ENCODE measurements at regions not wholly inside any gene's neighbourhood (a gene's known extent, or its start where the extent isn't known, plus 50 kb on each side); places are given as distances from the start of the nearest gene placed in this dataset.

- no peaks in the 10 kb centered on the region for H3K36me3 ChIP-seq (ENCODE audit: control insufficient read depth in 2 of 2, insufficient read depth in 2 of 2, low read length in 1 of 2)
- SMC1A ChIA-PET (ENCODE audit: uncharacterized antibody, unreplicated experiment), result no interaction called here
- FAIRE-seq (no peak), ATAC-seq (no peak), DNase-seq (ENCODE audit: low read depth, low spot score) (no peak)
- in situ Hi-C loops (cut with MboI), result no loop called here
- no peak overlapping the region for H3K4me2 ChIP-seq (ENCODE audit: control insufficient read depth, insufficient read depth)
- peaks cover 0 to 2% of the 10 kb centered on the region in 2 experiments; a peak in 3 of 4 replicates for H3K27me3 ChIP-seq (replicated peaks in 1 of 2; ENCODE audit: control insufficient read depth in 2 of 2, insufficient read depth in 2 of 2, low read length in 1 of 2)
- 34% methylated on average over 5 of the region's 5 CpGs for whole genome bisulfite sequencing (ENCODE audit: insufficient coverage, insufficient replicate concordance, low lambda C conversion rate, missing lambda C conversion rate)
- no peak overlapping the region for H3K4me3 ChIP-seq
- H3K79me2 ChIP-seq (ENCODE audit: control insufficient read depth, insufficient read depth, low read length), result no peaks in the 10 kb centered on the region
- H2AFZ ChIP-seq (ENCODE audit: control insufficient read depth, low read depth, low read length), result no peak overlapping the region
- CTCF ChIA-PET, result no interaction called here
- POLR2A ChIA-PET, result no interaction called here
- no peak overlapping the region for H3K27ac ChIP-seq (ENCODE audit: control insufficient read depth, insufficient read depth)
- H3K9ac ChIP-seq (ENCODE audit: control insufficient read depth, insufficient read depth, low read length), result no peak overlapping the region
- BruUV-seq (replicated peaks), result no TSS peak
- H3K4me1 ChIP-seq (ENCODE audit: control insufficient read depth, insufficient read depth, low read length), result no peaks in the 10 kb centered on the region
- intact Hi-C loops (cut with micrococcal nuclease; ENCODE audit: unreplicated experiment), result no loop called here
- no peaks in the 10 kb centered on the region for H4K20me1 ChIP-seq (ENCODE audit: control insufficient read depth, insufficient read depth)
- H3K9me3 ChIP-seq (replicated peaks; ENCODE audit: control insufficient read depth, insufficient read depth, low read length), result no peaks in the 10 kb centered on the region
- no peak for TF ChIP-seq ZZZ3 (IDR thresholded peaks at IDR 0.05; ENCODE audit: control insufficient read depth, insufficient read length, low read depth)
- TF ChIP-seq, protein P1, sequence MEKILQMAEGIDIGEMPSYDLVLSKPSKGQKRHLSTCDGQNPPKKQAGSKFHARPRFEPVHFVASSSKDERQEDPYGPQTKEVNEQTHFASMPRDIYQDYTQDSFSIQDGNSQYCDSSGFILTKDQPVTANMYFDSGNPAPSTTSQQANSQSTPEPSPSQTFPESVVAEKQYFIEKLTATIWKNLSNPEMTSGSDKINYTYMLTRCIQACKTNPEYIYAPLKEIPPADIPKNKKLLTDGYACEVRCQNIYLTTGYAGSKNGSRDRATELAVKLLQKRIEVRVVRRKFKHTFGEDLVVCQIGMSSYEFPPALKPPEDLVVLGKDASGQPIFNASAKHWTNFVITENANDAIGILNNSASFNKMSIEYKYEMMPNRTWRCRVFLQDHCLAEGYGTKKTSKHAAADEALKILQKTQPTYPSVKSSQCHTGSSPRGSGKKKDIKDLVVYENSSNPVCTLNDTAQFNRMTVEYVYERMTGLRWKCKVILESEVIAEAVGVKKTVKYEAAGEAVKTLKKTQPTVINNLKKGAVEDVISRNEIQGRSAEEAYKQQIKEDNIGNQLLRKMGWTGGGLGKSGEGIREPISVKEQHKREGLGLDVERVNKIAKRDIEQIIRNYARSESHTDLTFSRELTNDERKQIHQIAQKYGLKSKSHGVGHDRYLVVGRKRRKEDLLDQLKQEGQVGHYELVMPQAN (conservative IDR thresholded peaks at IDR 0.05), result no peak
- no peak for TF ChIP-seq EGR1 (IDR thresholded peaks at IDR 0.05; ENCODE audit: borderline replicate concordance in 1 of 2, low read depth in 2 of 2, low read length in 2 of 2)
- TF ChIP-seq, protein P2, sequence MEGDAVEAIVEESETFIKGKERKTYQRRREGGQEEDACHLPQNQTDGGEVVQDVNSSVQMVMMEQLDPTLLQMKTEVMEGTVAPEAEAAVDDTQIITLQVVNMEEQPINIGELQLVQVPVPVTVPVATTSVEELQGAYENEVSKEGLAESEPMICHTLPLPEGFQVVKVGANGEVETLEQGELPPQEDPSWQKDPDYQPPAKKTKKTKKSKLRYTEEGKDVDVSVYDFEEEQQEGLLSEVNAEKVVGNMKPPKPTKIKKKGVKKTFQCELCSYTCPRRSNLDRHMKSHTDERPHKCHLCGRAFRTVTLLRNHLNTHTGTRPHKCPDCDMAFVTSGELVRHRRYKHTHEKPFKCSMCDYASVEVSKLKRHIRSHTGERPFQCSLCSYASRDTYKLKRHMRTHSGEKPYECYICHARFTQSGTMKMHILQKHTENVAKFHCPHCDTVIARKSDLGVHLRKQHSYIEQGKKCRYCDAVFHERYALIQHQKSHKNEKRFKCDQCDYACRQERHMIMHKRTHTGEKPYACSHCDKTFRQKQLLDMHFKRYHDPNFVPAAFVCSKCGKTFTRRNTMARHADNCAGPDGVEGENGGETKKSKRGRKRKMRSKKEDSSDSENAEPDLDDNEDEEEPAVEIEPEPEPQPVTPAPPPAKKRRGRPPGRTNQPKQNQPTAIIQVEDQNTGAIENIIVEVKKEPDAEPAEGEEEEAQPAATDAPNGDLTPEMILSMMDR (IDR thresholded peaks at IDR 0.05 in 2 of 3, conservative IDR thresholded peaks at IDR 0.05 in 1 of 3; ENCODE audit: control insufficient read depth in 2 of 3, extremely low read depth in 1 of 3, insufficient read depth in 1 of 3, low read depth in 3 of 3, low read length in 3 of 3), result no peak
- TF ChIP-seq, protein P3, sequence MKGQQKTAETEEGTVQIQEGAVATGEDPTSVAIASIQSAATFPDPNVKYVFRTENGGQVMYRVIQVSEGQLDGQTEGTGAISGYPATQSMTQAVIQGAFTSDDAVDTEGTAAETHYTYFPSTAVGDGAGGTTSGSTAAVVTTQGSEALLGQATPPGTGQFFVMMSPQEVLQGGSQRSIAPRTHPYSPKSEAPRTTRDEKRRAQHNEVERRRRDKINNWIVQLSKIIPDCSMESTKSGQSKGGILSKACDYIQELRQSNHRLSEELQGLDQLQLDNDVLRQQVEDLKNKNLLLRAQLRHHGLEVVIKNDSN (IDR thresholded peaks at IDR 0.05; ENCODE audit: borderline replicate concordance, extremely low read length, insufficient read depth, low read depth, low read length), result no peak
- TF ChIP-seq IRF4 (IDR thresholded peaks at IDR 0.05; ENCODE audit: low read depth, low read length), result no peak
- TF ChIP-seq, protein P4, sequence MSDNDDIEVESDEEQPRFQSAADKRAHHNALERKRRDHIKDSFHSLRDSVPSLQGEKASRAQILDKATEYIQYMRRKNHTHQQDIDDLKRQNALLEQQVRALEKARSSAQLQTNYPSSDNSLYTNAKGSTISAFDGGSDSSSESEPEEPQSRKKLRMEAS (IDR thresholded peaks at IDR 0.05; ENCODE audit: low read depth, low read length), result no peak
- TF ChIP-seq CBX5 (IDR thresholded peaks at IDR 0.05; ENCODE audit: low read depth), result no peak
- TF ChIP-seq, protein P5, sequence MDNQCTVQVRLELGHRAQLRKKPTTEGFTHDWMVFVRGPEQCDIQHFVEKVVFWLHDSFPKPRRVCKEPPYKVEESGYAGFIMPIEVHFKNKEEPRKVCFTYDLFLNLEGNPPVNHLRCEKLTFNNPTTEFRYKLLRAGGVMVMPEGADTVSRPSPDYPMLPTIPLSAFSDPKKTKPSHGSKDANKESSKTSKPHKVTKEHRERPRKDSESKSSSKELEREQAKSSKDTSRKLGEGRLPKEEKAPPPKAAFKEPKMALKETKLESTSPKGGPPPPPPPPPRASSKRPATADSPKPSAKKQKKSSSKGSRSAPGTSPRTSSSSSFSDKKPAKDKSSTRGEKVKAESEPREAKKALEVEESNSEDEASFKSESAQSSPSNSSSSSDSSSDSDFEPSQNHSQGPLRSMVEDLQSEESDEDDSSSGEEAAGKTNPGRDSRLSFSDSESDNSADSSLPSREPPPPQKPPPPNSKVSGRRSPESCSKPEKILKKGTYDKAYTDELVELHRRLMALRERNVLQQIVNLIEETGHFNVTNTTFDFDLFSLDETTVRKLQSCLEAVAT (IDR thresholded peaks at IDR 0.05), result no peak
- no peak for TF ChIP-seq TCF3 (IDR thresholded peaks at IDR 0.05; ENCODE audit: borderline replicate concordance, insufficient read depth, low read depth, low read length)
- no peak for TF ChIP-seq CHD1 (IDR thresholded peaks at IDR 0.05; ENCODE audit: low read depth, low read length)
- no peak for TF ChIP-seq BACH1 (IDR thresholded peaks at IDR 0.05; ENCODE audit: borderline replicate concordance)
- no peak for TF ChIP-seq FOXM1 (IDR thresholded peaks at IDR 0.05; ENCODE audit: low read depth, low read length)
- no peak for TF ChIP-seq SIX5 (IDR thresholded peaks at IDR 0.05; ENCODE audit: low read depth, low read length, severe bottlenecking)
- no peak for TF ChIP-seq LARP7 (IDR thresholded peaks at IDR 0.05)
- no peak for TF ChIP-seq PAX8 (IDR thresholded peaks at IDR 0.05)
- TF ChIP-seq RFX5 (IDR thresholded peaks at IDR 0.05; ENCODE audit: low read depth, low read length), result no peak
- RAD21 ChIA-PET (ENCODE audit: unreplicated experiment), result no interaction called here
These were observed 57.6 kb upstream of the MRPS22 start for GRCh38 chr3:139286241-139286640.

Data from GM12878 (cell line).